Fibroblast of the aortic adventitia (primary cell): ENCODE measurements at regions not wholly inside any gene's neighbourhood (a gene's known extent, or its start where the extent isn't known, plus 50 kb on each side); places are given as distances from the start of the nearest gene placed in this dataset.

Experiments used
- DNase-seq: peaks from one replicate; pipeline ENCODE4 v3.0.0-alpha.2; 2010; ENCODE audit warnings: low read depth
- H3K4me3 ChIP-seq: 2 replicates; pipeline ENCODE4 v1.5.1; 2011; ENCODE audit warnings: low read depth, mild to moderate bottlenecking, control low read depth, low read length, moderate library complexity
- CTCF ChIP-seq: IDR thresholded peaks from 2 replicates; pipeline ENCODE4 v1.5.1; 2011; ENCODE audit warnings: mild to moderate bottlenecking, low read length, control low read depth, inconsistent platforms; ENCODE audit not compliant: insufficient read depth

GRCh38 chr5:1701216-1701864, 98.3 kb downstream of the MRPL36 start:
- no peak for DNase-seq
- TF ChIP-seq CTCF = no peak

GRCh38 chr5:1699394-1699793, 100.2 kb downstream of the MRPL36 start:
- DNase-seq = no peak
- TF ChIP-seq CTCF = no peak
- H3K4me3 ChIP-seq = no peak overlapping the region

More at GRCh38 chr5:1701216-1701864, 98.3 kb downstream of the MRPL36 start:
- H3K4me3 ChIP-seq = no peak overlapping the region

GRCh38 chr5:1698589-1699316, 100.9 kb downstream of the MRPL36 start:
- H3K4me3 ChIP-seq = no peak overlapping the region
- no peak for DNase-seq
- no peak for TF ChIP-seq CTCF

- DNase-seq = no peak
- TF ChIP-seq CTCF = no peak
- H3K4me3 ChIP-seq = no peak overlapping the region
These were observed 107.3 kb downstream of the MRPL36 start for GRCh38 chr5:1692381-1692780.

GRCh38 chr5:1687301-1687970, 112.2 kb downstream of the MRPL36 start:
- H3K4me3 ChIP-seq = no peak overlapping the region
- no peak for DNase-seq
- TF ChIP-seq CTCF = no peak

GRCh38 chr5:1686016-1686802, 113.4 kb downstream of the MRPL36 start:
- no peak for DNase-seq
- H3K4me3 ChIP-seq = no peak overlapping the region
- TF ChIP-seq CTCF = no peak
